SK-N-SH (cell line): ENCODE measurements at regions not wholly inside any gene's neighbourhood (a gene's known extent, or its start where the extent isn't known, plus 50 kb on each side); places are given as distances from the start of the nearest gene placed in this dataset.

ENCODE experiments used
- CTCF ChIA-PET: fragments of 300-600, 350-600 bp; formaldehyde crosslinking; extraction: SDS; loops from one replicate; lab custom pipeline; 2021; lab: Yijun Ruan, JAX
- POLR2A ChIA-PET: fragments of 350-600 bp; sonication (Branson Sonifier 250); formaldehyde crosslinking; extraction: SDS; loops from one replicate; lab custom pipeline; 2020; ENCODE audit warnings: antibody characterized with exemption, inconsistent platforms; lab: Yijun Ruan, JAX
- DNase-seq: peaks from one replicate; pipeline ENCODE4 v3.0.0; 2012
- H2AFZ ChIP-seq: fragments of 200-600 bp; sonication (generic); 2 replicates; pipeline ENCODE4 v1.8.1; 2016; ENCODE audit warnings: antibody characterized with exemption, mild to moderate bottlenecking, low read depth
- H3F3A ChIP-seq: fragments of 200-600 bp; sonication (generic); replicated peaks from 2 replicates; pipeline ENCODE3; 2016; ENCODE audit warnings: antibody characterized with exemption, mild to moderate bottlenecking; ENCODE audit not compliant: insufficient read depth
- H3K27ac ChIP-seq, 2 experiments: fragments of 200-500 bp in 1 of 2; fragments of 200-600 bp in 1 of 2; sonication (Bioruptor generic) in 1 of 2; sonication (generic), shearing (Covaris generic) in 1 of 2; 2 replicates each; pipeline versions ENCODE4 v1.5.1 to v1.6.1; 2014 to 2016; ENCODE audit warnings: low read depth in 2 of 2, inconsistent platforms in 1 of 2, low read length in 1 of 2, mild to moderate bottlenecking in 1 of 2, mixed read lengths in 1 of 2
- H3K27me3 ChIP-seq: fragments of 200-600 bp; sonication (generic), shearing (Covaris generic); 2 replicates; pipeline ENCODE4 v1.6.1; 2016; ENCODE audit warnings: mixed run types; ENCODE audit not compliant: insufficient read depth
- H3K36me3 ChIP-seq, 2 experiments: fragments of 200-500 bp in 1 of 2; fragments of 200-600 bp in 1 of 2; sonication (Bioruptor generic) in 1 of 2; sonication (generic) in 1 of 2; replicated peaks in 1 of 2; 2 replicates each; pipeline versions ENCODE3 to v1.5.1; 2014 to 2016; ENCODE audit warnings: low read length in 1 of 2, mild to moderate bottlenecking in 1 of 2; ENCODE audit not compliant: insufficient read depth in 2 of 2, control insufficient read depth in 1 of 2
- H3K4me1 ChIP-seq, 2 experiments: fragments of 200-500 bp in 1 of 2; fragments of 200-600 bp in 1 of 2; sonication (Bioruptor generic) in 1 of 2; sonication (generic), shearing (Covaris generic) in 1 of 2; 2 replicates each; pipeline versions ENCODE4 v1.5.1 to v1.6.1; 2014 to 2016; ENCODE audit warnings: low read depth in 1 of 2, low read length in 1 of 2, mixed run types in 1 of 2; ENCODE audit not compliant: insufficient read depth in 2 of 2, control insufficient read depth in 1 of 2
- H3K4me2 ChIP-seq: fragments of 200-600 bp; sonication (generic), shearing (Covaris generic); 2 replicates; pipeline ENCODE4 v1.6.1; 2017; ENCODE audit warnings: mixed run types
- H3K4me3 ChIP-seq, 2 experiments: fragments of 200-500 bp in 1 of 2; fragments of 200-600 bp in 1 of 2; sonication (Bioruptor generic) in 1 of 2; sonication (generic), shearing (Covaris generic) in 1 of 2; 2 replicates each; pipeline versions ENCODE4 v1.5.1 to v1.8.1; 2014 to 2016; ENCODE audit warnings: low read depth in 2 of 2, inconsistent platforms in 1 of 2, low read length in 1 of 2, mild to moderate bottlenecking in 1 of 2, mixed read lengths in 1 of 2, moderate library complexity in 1 of 2
- H3K79me2 ChIP-seq: fragments of 200-600 bp; sonication (generic); 2 replicates; pipeline ENCODE4 v1.8.1; 2017; ENCODE audit warnings: mild to moderate bottlenecking; ENCODE audit not compliant: insufficient read depth
- H3K9ac ChIP-seq: fragments of 200-600 bp; sonication (generic); 2 replicates; pipeline ENCODE4 v1.6.1; 2017; ENCODE audit warnings: mixed run types
- H3K9me2 ChIP-seq: fragments of 200-600 bp; sonication (generic); 2 replicates; pipeline ENCODE4 v1.6.1; 2017; ENCODE audit warnings: mixed run types
- H3K9me3 ChIP-seq: fragments of 200-600 bp; sonication (generic); 2 replicates; pipeline ENCODE4 v1.6.1; 2017; ENCODE audit warnings: mixed run types, mild to moderate bottlenecking, moderate library complexity
- H4K20me1 ChIP-seq: fragments of 200-600 bp; sonication (generic); 2 replicates; pipeline ENCODE4 v1.6.1; 2017; ENCODE audit warnings: mild to moderate bottlenecking, mixed run types; ENCODE audit not compliant: insufficient read depth
- ELF1 ChIP-seq: IDR thresholded peaks from 2 replicates; pipeline ENCODE4 v1.4.0; 2012
- EZH2phosphoT487 ChIP-seq: fragments of 200-600 bp; sonication (generic); IDR thresholded peaks from 2 replicates; pipeline ENCODE4 v1.6.1; 2017; ENCODE audit warnings: low read depth, mixed run types, mild to moderate bottlenecking, antibody characterized with exemption, moderate library complexity, borderline replicate concordance
- GATA2 ChIP-seq: sonication (generic); formaldehyde crosslinking; IDR thresholded peaks from 2 replicates; pipeline ENCODE4 v1.5.0; 2020; ENCODE audit warnings: mild to moderate bottlenecking, missing genetic modification reagents
- IRF3 ChIP-seq: fragments of 150-350 bp; IDR thresholded peaks from 2 replicates; pipeline ENCODE4 v1.6.1; 2016; ENCODE audit warnings: mild to moderate bottlenecking, low read depth, low read length
- MXI1 ChIP-seq: IDR thresholded peaks from 2 replicates; pipeline ENCODE4 v1.6.1; 2012; ENCODE audit warnings: mild to moderate bottlenecking, low read depth, low read length, improper control_type of control experiment
- RAD21 ChIP-seq: IDR thresholded peaks from 2 replicates; pipeline ENCODE4 v1.6.1; 2012; ENCODE audit warnings: mild to moderate bottlenecking, low read length
- RCOR1 ChIP-seq: fragments of 150-350 bp; IDR thresholded peaks from 2 replicates; pipeline ENCODE4 v1.6.1; 2017; ENCODE audit warnings: antibody characterized with exemption, low read length
- SMC3 ChIP-seq: IDR thresholded peaks from 2 replicates; pipeline ENCODE4 v1.6.1; 2012; ENCODE audit warnings: low read depth, low read length, improper control_type of control experiment
- YY1 ChIP-seq: IDR thresholded peaks from 2 replicates; pipeline ENCODE4 v1.4.0; 2012; ENCODE audit warnings: low read depth, mild to moderate bottlenecking
- WGBS: methylation state at CpG from one replicate; pipeline ENCODE4 v1.1.6; 2017; ENCODE audit warnings: low lambda C conversion rate; 5-methylcytosine and 5-hydroxymethylcytosine counted together
- TF ChIP-seq, protein P1 (sequence below): IDR thresholded peaks from 2 replicates; pipeline ENCODE4 v1.4.0; 2012; ENCODE audit warnings: low read depth, borderline replicate concordance
- TF ChIP-seq, protein P2 (sequence below): IDR thresholded peaks from 2 replicates; pipeline ENCODE4 v1.4.0; 2012; ENCODE audit warnings: low read depth

DNA sequence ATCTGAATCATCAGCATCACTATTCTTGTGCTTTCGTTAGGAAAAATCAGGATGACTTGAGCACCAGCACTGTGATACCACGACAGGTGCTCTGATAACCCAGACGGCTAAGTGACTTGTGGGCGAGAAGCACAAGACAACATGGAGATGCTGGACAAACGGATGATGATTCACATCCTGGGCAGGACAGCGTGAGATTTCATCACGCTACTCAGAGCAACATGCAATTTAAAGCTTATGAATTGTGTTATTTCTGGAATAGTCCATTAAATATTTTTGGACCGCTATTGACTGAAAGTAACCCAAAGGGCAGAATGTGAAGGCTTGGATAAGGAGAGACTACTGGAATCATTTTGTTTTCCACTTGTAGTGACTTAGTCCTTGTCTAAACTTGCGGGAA, 114.8 kb upstream of the DAPK1 start:
- Histone ChIP-seq H3K9ac (no peak overlapping the region), H3K4me3 (no peak overlapping the region), H3F3A (no peaks in the 10 kb centered on the region), H2AFZ (no peak overlapping the region), H3K4me2 (no peak overlapping the region), H3K36me3 (no peaks in the 10 kb centered on the region), H3K79me2 (no peaks in the 10 kb centered on the region), H3K27ac (no peak overlapping the region), H3K27me3 (no peaks in the 10 kb centered on the region), H3K4me1 (no peaks in the 10 kb centered on the region; a peak in 1 of 4 replicates), H4K20me1 (no peaks in the 10 kb centered on the region), H3K9me3 (no peaks in the 10 kb centered on the region), H3K9me2 (no peaks in the 10 kb centered on the region)
- WGBS = 55% methylated on average over 9 of the region's 9 CpGs
- CTCF ChIA-PET = interaction anchor here (0.9 to 1.0 kb wide), 2 partner anchors 10 to 39 kb away, joined by 3 read pairs; no protein-coding TSS in a partner anchor
- no peak for TF ChIP-seq RCOR1
- TF ChIP-seq, protein P1, sequence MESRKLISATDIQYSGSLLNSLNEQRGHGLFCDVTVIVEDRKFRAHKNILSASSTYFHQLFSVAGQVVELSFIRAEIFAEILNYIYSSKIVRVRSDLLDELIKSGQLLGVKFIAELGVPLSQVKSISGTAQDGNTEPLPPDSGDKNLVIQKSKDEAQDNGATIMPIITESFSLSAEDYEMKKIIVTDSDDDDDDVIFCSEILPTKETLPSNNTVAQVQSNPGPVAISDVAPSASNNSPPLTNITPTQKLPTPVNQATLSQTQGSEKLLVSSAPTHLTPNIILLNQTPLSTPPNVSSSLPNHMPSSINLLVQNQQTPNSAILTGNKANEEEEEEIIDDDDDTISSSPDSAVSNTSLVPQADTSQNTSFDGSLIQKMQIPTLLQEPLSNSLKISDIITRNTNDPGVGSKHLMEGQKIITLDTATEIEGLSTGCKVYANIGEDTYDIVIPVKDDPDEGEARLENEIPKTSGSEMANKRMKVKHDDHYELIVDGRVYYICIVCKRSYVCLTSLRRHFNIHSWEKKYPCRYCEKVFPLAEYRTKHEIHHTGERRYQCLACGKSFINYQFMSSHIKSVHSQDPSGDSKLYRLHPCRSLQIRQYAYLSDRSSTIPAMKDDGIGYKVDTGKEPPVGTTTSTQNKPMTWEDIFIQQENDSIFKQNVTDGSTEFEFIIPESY = no peak
- no peak for TF ChIP-seq YY1
- no peak for TF ChIP-seq ELF1
- no peak for TF ChIP-seq EZH2phosphoT487
- no peak for TF ChIP-seq MXI1
- TF ChIP-seq GATA2 (CRISPR knock-in tag) = no peak
- DNase-seq = no peak
- POLR2A ChIA-PET = no interaction called here

- H3K4me3 ChIP-seq = no peak overlapping the region
- 53% methylated on average over 7 of the region's 7 CpGs for WGBS
- H4K20me1 ChIP-seq = no peaks in the 10 kb centered on the region
- no peaks in the 10 kb centered on the region; a peak in 1 of 4 replicates for H3K4me1 ChIP-seq
- POLR2A ChIA-PET = no interaction called here
- no peaks in the 10 kb centered on the region for H3K9me3 ChIP-seq
- H3K79me2 ChIP-seq = no peaks in the 10 kb centered on the region
- CTCF ChIA-PET = interaction anchor here (0.9 to 1.0 kb wide), 2 partner anchors 11 to 40 kb away, joined by 3 read pairs; no protein-coding TSS in a partner anchor
- no peaks in the 10 kb centered on the region for H3K36me3 ChIP-seq
- H3K9me2 ChIP-seq = no peaks in the 10 kb centered on the region
- no peaks in the 10 kb centered on the region for H3K27me3 ChIP-seq
- H3K9ac ChIP-seq = no peak overlapping the region
- H3K27ac ChIP-seq = no peak overlapping the region
- DNase-seq = no peak
- no peak overlapping the region for H2AFZ ChIP-seq
- H3K4me2 ChIP-seq = no peak overlapping the region
- TF ChIP-seq YY1 (no peak), IRF3 (no peak), MXI1 (no peak), RCOR1 (no peak), RAD21 (no peak), SMC3 (no peak), GATA2 (CRISPR knock-in tag) (no peak), EZH2phosphoT487 (no peak)
- TF ChIP-seq, protein P2, sequence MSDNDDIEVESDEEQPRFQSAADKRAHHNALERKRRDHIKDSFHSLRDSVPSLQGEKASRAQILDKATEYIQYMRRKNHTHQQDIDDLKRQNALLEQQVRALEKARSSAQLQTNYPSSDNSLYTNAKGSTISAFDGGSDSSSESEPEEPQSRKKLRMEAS = no peak
- H3F3A ChIP-seq = no peaks in the 10 kb centered on the region
These were observed 114.1 kb upstream of the DAPK1 start for GRCh38 chr9:87383344-87384150.
